Left ventricle myocardium inferior (tissue), 1 donor: ENCODE measurements at regions not wholly inside any gene's neighbourhood (a gene's known extent, or its start where the extent isn't known, plus 50 kb on each side); places are given as distances from the start of the nearest gene placed in this dataset.

Experiments
- DNase-seq: peaks from one replicate; pipeline ENCODE4 v3.0.0-alpha.2; 2020
- H3K27ac ChIP-seq: fragments of 200-600 bp; replicated peaks from 2 replicates; pipeline ENCODE4 v1.8.0; 2021
- H3K27me3 ChIP-seq: fragments of 200-600 bp; 2 replicates; pipeline ENCODE4 v1.8.0; 2021; ENCODE audit warnings: low read depth
- H3K36me3 ChIP-seq: fragments of 200-600 bp; 2 replicates; pipeline ENCODE4 v1.8.0; 2021
- H3K4me1 ChIP-seq: fragments of 200-600 bp; 2 replicates; pipeline ENCODE4 v1.8.0; 2021
- H3K4me3 ChIP-seq: fragments of 200-600 bp; 2 replicates; pipeline ENCODE4 v1.8.0; 2021; ENCODE audit warnings: mild to moderate bottlenecking, moderate library complexity
- H3K9me3 ChIP-seq: fragments of 200-600 bp; replicated peaks from 2 replicates; pipeline ENCODE4 v1.8.0; 2021
- CTCF ChIP-seq: fragments of 200-600 bp; IDR thresholded peaks from 2 replicates; pipeline ENCODE4 v1.8.0; 2021; ENCODE audit warnings: antibody characterized with exemption, mild to moderate bottlenecking, borderline replicate concordance
- intact Hi-C: fragments of 100-400 bp; cut with micrococcal nuclease; formaldehyde crosslinking; loops from one replicate; pipeline ENCODE4 v1.11.0; 2022
- donor health status: DM: no; HTN: yes; CAD: no; lungs with severe emphysema.

GRCh38 chr3:124565013-124565412 is 165.2 kb upstream of the UMPS start:
- intact Hi-C loops = loop anchor here (2.0 kb wide), 1 partner anchor 124 kb away; no protein-coding TSS in a partner anchor
- Histone ChIP-seq H3K27ac (no peak overlapping the region), H3K4me1 (peaks cover 29% of the 10 kb centered on the region), H3K9me3 (no peaks in the 10 kb centered on the region), H3K4me3 (no peak overlapping the region), H3K36me3 (no peaks in the 10 kb centered on the region), H3K27me3 (no peaks in the 10 kb centered on the region)
- peak; percentile 57 for DNase-seq
- TF ChIP-seq CTCF = peak; percentile 95

- H3K4me3 ChIP-seq = no peak overlapping the region
- H3K36me3 ChIP-seq = no peaks in the 10 kb centered on the region
- H3K27ac ChIP-seq = no peak overlapping the region
- DNase-seq = no peak
- TF ChIP-seq CTCF = no peak
- no peaks in the 10 kb centered on the region for H3K27me3 ChIP-seq
- H3K9me3 ChIP-seq = no peaks in the 10 kb centered on the region
- intact Hi-C loops = loop anchor here (2.0 kb wide), 1 partner anchor 123 kb away; no protein-coding TSS in a partner anchor
- H3K4me1 ChIP-seq = peaks cover 34% of the 10 kb centered on the region
Observed at GRCh38 chr3:124565551-124565950, 164.7 kb upstream of the UMPS start.

- intact Hi-C loops = no loop called here
- H3K4me3 ChIP-seq = no peak overlapping the region
- TF ChIP-seq CTCF = no peak
- H3K27me3 ChIP-seq = no peaks in the 10 kb centered on the region
- H3K27ac ChIP-seq = no peak overlapping the region
- no peaks in the 10 kb centered on the region for H3K9me3 ChIP-seq
- no peak for DNase-seq
- H3K36me3 ChIP-seq = no peaks in the 10 kb centered on the region
- peaks cover 35% of the 10 kb centered on the region for H3K4me1 ChIP-seq
Observed at GRCh38 chr3:124566701-124567100, 163.6 kb upstream of the UMPS start.

GRCh38 chr3:124567179-124567578 is 163.1 kb upstream of the UMPS start:
- Histone ChIP-seq H3K4me3 (no peak overlapping the region), H3K36me3 (no peaks in the 10 kb centered on the region), H3K27me3 (no peaks in the 10 kb centered on the region), H3K27ac (no peak overlapping the region), H3K9me3 (no peaks in the 10 kb centered on the region), H3K4me1 (peaks cover 35% of the 10 kb centered on the region)
- intact Hi-C loops = no loop called here
- no peak for DNase-seq
- TF ChIP-seq CTCF = no peak

- Histone ChIP-seq H3K9me3 (no peaks in the 10 kb centered on the region), H3K4me1 (peaks cover 35% of the 10 kb centered on the region), H3K4me3 (no peak overlapping the region), H3K27ac (peak overlapping the region; percentile 50), H3K36me3 (no peaks in the 10 kb centered on the region), H3K27me3 (no peaks in the 10 kb centered on the region)
- no peak for TF ChIP-seq CTCF
- intact Hi-C loops = no loop called here
- DNase-seq = peak; percentile 62
Observed at GRCh38 chr3:124569761-124570160, 160.5 kb upstream of the UMPS start.

GRCh38 chr3:124570232-124570631 is 160.0 kb upstream of the UMPS start:
- Histone ChIP-seq H3K27me3 (no peaks in the 10 kb centered on the region), H3K36me3 (no peaks in the 10 kb centered on the region), H3K27ac (peak overlapping the region; percentile 50), H3K4me3 (no peak overlapping the region), H3K4me1 (peaks cover 33% of the 10 kb centered on the region), H3K9me3 (no peaks in the 10 kb centered on the region)
- no peak for TF ChIP-seq CTCF
- intact Hi-C loops = no loop called here
- DNase-seq = no peak
